UCSD-AML1 (cell line): ENCODE measurements at regions not wholly inside any gene's neighbourhood (a gene's known extent, or its start where the extent isn't known, plus 50 kb on each side); places are given as distances from the start of the nearest gene placed in this dataset.

ENCODE experiments used
- DNase-seq: peaks from one replicate; lab custom pipeline; 2025; ENCODE audit not compliant: unreplicated experiment; lab: John Stamatoyannopoulos, UW

DNA sequence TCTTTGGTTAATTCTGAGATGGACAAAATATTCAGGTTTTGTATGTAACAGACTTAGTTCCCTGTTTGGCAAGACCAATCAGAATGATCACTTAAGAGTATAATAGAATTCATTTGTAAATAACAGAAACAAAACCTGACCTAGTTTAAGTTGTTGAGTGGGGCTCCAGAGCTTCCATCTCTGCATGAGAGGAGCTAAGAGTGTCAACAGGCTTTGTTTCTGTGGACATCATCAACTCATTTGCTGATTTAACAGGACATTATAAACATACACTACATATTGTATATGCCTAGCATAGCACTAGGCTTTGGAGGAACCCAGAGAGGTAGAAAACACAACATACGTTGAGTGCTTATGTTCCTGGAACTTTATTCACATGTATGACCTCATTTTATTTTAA is 75.3 kb upstream of the TRIB2 start:
- no peak for DNase-seq

DNA sequence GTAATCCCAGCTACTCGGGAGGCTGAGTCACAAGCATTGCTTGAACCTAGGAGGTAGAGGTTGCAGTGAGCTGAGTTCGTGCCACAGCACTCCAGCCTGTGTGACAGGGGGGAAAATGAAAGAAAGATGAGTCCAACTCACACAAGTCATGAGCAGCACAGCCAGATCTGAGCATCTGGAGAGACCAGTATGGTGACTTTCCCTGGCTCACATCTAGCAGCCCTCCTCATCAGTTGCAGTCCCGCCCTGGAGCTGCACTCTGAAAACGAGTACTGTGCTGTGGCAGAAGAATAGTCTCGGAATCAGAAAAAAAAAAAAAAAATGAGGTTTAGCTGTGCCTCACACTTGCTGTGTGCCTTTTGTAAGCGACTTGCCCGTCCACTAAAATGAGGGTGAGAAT is 74.4 kb upstream of the TRIB2 start:
- no peak for DNase-seq

DNA sequence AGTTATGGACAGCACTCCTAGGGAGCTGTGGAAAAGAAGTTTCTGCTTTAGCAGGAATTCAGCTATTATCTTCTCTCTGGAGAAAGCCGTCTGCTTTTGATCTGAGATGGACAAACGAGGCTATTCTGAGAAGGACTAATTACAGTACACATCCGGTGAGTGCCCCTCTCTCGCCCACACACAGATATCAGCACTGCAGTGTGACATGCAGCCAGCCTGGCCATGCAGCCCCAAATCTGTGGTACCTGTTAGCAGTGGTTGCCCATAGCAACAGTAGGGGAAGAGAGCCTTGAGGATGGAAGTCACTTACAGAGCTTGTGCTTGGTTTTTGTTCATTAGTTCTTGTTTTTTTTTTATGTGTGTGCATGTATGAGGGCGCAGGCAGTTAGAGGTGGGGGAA is 73.9 kb upstream of the TRIB2 start:
- no peak for DNase-seq

DNA sequence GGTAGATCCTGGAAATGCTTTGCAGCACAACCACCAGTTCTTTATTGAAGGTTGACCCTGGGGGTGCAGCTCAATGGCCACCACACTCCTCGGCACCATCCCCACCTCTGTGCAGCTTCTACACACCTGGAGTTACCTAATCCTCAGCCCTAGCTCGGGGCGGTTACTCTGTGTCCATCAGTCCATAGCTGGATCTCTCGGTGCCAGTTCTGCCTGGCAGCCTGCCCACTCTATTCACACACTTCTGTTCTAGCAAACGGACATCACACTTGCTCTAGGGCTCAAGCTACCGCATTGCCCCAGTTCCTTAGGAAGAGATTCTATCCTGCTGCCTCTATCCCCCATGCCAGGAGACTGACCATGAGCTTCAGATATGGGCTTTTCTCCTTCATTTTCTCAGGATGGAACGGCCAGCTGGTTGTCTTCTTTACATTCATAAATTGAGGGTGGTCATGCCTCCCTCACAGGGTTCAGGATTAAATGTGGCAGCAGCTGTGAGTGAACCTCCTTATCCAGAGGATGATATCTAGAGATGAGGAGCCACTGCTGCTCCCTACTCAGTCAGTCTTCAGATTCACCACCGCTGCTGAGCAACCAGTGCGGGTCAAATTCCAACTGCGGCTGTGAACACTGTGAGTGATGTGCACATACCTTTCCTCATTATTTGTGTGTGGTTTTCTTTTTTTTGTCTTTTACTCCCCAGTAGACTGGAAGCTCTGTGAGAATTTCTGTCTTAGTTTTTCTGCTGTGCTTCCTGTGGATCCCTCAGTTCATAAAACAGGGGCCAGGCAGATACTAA is 66.9 kb upstream of the TRIB2 start:
- DNase-seq: no peak

DNA sequence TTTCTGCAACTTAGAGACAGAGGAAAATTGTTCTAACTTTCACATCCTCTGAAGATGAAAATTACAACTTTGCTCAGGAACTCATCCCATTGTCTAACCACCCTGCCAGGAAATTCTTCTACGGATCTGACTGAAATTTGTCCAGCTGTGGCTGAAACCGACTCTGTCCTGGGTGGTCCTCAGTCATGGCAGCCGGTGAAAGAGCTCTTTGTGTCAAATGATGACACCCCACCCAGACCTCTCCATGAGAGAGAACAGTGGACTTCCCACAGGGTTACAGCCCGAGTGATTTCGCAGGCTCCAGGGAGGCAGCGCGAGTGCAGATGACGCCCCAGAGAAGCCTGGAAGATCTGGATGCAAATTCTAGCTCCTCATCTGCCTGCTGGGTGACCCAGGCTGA is 65.1 kb upstream of the TRIB2 start:
- no peak for DNase-seq

DNA sequence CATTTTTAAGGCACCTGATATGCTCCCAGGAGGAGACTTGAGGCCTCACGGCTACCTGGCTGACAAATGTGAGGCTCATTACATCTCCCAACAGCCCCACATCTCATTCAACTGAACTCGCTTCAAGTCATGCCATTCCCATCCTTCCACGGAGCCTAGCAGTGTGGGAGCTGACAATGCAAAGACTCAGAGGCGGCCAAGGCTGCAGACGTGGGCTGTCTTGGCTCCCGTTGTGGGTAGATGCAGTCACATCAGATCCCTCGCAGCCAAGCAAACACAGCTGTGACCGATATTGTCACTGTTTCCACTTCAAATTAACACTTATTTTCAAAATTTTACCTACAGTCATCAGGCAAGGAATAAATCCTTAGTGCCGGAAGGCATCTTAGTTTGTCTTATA is 64.0 kb upstream of the TRIB2 start:
- DNase-seq: no peak

DNA sequence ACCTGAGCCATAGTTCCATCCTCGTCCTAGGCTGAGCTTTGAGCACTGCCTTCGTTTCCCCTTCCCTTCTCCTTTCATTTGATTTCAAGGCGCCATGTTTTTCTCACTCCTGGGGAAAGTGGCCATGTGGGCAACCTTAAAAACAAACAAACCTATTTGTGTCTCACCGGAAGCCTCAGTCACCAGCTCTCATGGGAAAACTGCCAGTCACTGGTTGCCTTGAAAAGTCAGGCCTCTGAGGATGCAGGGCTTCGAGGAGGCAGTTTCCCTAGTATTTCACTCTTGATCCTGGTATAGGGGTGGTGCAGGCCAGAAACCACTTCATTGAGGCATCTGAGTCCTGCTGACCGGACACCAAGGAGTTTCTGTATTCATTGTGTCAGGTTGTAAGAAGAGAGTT is 59.2 kb upstream of the TRIB2 start:
- no peak for DNase-seq

DNA sequence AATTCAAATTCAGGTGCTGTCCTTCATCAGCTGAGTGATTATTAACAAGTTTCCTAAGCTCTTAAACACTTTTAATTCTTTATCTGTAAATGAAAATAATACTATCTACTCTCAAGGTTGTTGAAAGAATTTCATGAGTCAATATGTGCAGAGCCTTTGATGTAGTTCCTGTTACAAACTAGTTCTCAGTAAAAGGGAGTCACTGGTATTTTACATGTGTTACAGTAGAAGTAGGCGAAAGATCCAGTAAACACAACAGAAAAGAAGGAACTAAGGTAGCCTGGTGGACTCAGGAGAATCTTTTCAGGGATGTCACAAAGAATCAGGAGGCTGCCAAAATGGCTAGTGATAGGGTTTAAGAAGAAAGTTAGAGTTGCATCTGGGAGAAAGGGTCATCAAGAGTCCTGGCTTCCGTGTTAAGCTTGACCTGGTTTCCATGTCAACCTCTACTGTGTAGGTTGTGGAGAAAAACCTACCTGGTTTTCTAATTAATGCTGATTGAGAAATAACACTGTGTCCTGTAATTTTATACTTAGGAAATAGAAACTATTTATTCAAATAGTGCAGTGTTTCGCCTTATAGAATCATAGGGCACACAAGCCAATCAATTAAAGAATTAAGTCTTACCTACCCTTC is 58.3 kb upstream of the TRIB2 start:
- DNase-seq: no peak

DNA sequence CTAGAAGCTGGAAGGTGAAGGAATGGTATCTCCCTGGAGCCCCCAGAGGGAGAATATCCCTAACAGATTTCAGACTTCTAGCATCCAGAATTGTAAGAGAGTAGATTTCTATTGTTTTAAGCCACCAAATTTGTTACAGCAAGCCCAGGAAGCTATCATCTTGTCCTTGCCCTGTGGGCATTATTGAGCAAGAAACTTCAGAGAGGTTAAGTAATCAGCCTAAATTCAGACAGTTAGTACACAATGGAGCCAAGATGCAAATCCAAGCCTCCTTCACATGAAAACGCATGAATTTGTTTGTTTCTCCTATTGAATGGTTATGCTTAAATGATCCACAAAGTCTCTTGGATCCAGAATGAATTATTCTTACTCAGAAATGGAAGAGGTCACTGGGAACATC is 55.2 kb upstream of the TRIB2 start:
- no peak for DNase-seq

DNA sequence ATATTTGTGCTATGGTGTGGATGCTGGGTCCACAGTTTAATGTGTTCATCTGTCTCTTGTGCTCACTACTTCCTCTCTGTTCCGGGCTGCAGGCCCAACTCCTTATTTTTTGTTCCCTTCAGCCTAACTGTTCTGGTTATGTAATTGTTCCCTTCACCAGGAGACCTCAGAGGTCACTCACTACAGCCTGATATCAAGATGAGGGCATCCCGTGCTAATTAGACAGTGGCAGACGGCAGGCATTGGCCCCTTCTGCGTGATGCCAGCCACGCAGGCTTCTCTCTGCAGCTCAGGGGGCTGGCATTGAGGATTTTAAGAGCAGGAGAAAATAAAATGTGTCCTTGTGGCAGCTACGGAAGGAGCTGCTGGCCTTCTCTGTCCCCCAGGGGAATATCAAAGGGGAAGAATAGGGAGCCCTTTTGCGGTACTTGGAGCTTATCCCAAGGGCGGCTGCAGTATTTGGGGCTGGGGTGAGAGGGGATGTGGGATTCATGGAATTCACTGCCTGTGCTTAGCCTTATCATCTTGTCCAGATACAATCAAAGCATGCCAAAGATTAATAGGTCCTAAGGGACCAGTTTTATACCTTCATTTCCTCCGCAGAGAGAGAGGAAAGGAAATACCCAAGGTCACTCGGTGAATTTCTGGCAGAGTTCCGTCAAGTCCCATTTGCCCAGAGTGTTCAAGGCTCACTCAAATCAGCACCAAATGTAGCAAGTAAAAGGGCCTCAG is 53.3 kb upstream of the TRIB2 start:
- DNase-seq: no peak

DNA sequence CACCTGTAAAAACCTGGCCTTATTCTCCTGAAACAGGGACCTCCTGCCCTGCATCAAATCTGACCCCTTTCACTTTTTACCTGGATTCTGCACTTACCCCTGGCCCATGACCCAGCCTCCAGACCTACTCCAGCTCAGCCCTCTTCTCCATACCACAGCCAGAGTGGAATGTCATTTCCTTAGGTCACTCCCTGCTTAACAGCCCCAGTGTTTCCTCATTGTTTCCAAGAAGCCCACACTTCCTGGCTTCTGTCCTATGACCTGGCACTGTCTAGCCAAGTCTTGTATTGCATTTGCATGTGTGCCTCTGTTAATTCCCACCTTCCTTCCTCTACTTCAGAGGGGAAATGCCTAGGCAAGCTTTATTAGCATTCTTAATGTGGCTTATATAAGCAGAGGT is 51.4 kb upstream of the TRIB2 start:
- no peak for DNase-seq

DNA sequence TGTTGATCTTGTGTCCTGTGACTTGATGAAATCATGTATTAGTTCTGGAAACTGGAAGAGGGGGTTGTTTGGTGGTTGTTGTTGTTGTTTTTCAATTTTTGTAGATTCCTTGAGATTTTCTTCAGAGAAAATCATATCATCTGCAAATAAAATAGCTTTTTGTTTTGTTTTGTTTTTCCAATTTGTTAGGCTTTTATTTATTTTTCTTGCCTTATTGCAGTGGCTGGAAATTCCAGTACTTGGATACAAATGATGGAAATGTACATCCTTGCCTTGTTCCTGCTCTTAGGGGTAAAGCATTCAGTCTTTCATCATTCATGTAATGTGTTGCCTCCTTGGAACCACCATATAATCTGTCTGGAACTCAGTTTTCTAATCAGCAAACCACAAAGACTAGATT is 50.3 kb upstream of the TRIB2 start:
- DNase-seq: no peak
